ENCODE measurements at regions not wholly inside any gene's neighbourhood (a gene's known extent, or its start where the extent isn't known, plus 50 kb on each side); places are given as distances from the start of the nearest gene placed in this dataset.
"Not testable (repeated sequence)": the region's sequence is repeated elsewhere in the genome, so short reads cannot be mapped to it uniquely, and the experiment has no call there.

DNA sequence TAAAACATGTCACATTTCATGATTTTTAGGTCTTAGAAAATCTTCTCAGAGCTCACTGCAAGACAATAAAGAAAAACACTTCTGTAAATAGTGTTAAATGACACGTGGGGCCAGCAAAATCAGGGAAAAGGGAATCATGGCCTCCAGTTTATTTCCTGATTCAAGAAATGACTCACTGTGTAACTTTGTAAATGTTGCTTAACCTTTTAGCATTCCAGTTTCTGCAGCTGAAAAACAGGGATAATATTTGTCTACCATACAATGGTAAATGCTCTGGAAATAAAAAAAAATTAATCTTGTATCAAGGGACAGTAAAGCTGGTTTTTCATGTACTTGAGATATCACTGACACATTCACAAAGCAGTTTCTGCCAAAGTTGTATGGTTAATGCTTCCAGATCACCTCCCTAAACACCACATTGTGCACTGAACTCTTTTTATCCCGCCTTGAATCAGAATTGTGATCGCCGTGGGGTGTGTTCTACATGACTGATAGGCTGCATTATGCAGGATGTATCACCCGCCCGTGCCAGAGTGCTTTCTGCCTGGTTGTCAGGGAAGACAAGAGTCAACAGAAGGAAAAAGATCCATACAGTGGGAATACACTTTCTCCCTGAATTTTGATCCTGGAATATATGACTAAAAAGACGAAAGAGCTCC lies 238.8 kb downstream of the IKZF2 start:
- DNase-seq: no peak

- no peak for DNase-seq
Measured at GRCh38 chr2:212911011-212911410, 240.4 kb downstream of the IKZF2 start.

- DNase-seq: no peak
Measured at GRCh38 chr2:212908682-212909435, 242.6 kb downstream of the IKZF2 start.

- no peak for DNase-seq
Measured at GRCh38 chr2:212908031-212908430, 243.4 kb downstream of the IKZF2 start.

- DNase-seq: no peak
Measured at GRCh38 chr2:212906620-212907019, 244.8 kb downstream of the IKZF2 start.

DNA sequence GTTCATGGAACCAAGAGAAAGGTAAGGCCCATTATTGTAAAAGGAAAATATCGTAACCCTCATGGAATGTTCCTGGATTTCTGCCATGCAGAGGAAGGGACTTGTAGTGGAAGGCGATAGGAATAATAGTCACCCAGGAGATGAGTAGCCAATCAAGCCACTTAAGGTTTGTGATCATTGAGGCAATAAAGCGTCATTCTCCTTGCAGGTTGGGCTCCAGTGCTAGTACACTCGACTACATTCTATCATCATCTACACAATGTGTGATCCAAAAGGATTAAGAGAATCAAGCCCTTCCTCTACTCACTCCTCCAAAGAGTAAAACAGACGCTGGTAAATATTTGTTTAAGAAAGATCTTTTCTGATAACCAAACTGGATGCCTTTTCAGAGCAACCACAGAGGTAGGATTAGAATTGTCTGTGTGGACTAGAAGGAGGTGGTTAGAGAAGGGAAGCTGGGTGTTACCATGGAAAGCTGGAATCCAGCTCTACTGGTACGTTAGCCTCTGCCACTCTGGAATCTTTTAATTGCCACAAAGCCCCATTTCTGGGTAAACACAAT lies 245.7 kb downstream of the IKZF2 start:
- DNase-seq: no peak

DNA sequence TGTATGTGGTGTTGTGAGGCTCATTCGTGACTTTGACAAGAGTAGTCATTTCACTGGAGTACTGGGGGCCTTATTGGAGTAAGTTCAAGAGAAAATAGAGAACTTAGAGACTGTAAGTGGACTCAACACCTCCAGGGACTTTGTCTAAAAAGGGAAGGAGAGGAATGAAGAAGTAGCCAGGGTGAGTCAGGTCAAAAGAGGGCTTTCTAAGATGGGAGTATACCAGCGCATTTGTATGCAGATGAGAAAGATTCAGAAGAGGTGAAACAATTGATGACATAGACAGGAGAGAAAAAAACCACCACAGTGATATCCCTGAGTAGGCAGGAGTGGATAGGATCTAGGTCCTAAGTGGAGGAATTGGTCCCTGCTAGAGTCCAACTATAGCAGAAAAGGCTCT lies 246.8 kb downstream of the IKZF2 start:
- no peak for DNase-seq

DNA sequence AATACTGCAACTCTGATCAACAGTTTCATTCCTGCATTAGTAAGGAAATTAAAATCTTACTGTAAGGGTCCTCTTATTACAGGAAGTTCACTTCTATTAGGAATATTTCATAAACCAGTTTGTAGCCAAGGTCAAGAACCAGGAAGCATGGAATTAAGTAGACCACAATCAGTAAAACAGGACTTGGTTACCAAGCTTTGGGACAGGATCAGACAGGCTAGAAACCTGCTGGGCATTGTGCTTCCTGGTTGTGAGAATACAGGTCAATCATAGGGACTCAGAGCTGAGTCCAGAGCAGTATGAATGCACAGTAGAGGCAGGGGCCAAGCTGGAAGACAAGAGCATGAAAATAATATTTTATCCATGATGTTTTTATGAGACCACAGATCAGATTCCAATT lies 248.0 kb downstream of the IKZF2 start:
- DNase-seq: no peak

DNA sequence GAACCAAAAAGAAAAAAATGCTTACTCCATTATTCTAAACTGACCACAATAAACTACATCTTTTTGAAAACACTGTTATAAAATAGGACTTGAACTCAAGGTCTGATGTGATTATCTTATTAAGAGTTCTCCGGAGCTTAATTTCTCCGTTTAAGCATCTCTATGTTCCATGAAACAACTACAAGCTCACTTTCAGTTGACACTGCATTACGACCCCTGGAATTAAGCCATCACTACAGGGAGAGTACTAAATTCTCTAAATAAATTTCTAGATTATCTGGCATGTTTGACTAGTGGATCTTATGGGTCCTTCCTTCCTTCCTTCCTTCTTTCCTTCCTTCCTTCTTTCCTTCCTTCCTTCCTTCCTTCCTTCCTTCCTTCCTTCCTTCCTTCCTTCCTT lies 249.0 kb downstream of the IKZF2 start:
- no peak for DNase-seq

- DNase-seq: no peak
Measured at GRCh38 chr2:212901604-212902275, 249.7 kb downstream of the IKZF2 start.

DNA sequence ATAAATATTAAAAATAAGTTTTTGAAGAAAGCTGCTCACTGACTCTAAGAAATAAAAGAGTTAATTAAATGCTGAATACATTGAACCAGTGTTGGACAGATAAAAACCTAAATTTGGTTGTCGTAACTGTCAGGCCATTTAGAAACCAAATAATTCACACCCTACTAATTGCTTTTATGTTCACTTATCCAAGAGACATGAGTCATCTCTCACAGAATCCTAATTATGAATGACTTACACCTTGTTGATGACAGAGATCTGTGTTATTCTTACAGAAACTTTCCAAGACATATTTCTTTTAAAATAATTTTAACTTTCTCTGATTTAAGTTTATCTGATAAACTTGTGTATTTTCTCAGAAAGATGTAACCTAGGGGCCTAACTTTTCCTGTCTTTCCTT lies 250.7 kb downstream of the IKZF2 start:
- no peak for DNase-seq

DNA sequence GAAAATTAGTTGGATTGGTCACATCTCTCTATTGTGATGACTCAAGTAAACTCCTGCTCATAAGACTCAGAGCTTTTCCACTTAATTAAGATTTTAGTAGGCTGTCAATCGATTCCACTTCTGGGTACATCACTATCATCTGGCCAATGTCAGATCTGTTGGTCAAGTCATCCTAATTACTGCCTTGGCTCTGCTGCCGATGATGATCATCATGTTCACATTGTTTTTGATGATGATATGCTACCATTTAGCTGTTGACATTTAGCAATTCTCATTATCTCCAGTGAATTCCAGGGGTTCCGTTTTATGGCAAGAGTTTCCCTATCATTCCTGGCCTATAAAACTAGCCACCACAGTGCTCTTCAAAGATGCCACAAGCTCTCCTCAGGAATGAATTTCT lies 253.4 kb downstream of the IKZF2 start:
- no peak for DNase-seq

DNA sequence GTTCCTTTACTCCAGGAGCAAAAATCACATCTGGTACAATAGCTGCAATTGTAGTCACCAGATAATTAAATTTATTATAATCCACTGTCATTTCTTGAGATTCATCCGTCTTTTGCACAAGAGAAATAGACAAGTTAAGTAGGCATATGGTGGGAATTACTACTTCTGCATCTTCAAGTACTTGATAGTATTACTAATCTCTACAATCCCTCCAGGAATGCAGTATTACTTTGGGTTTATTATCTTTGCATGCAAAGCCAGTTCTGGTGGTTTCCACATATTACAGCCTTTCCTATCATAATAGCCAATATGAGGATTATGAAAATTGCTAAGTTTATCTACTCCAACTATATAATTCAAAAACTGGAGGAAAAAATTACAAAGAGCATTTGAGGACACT lies 254.1 kb downstream of the IKZF2 start:
- no peak for DNase-seq

- DNase-seq: no peak
Measured at GRCh38 chr2:212894026-212894425, 257.4 kb downstream of the IKZF2 start.

DNA sequence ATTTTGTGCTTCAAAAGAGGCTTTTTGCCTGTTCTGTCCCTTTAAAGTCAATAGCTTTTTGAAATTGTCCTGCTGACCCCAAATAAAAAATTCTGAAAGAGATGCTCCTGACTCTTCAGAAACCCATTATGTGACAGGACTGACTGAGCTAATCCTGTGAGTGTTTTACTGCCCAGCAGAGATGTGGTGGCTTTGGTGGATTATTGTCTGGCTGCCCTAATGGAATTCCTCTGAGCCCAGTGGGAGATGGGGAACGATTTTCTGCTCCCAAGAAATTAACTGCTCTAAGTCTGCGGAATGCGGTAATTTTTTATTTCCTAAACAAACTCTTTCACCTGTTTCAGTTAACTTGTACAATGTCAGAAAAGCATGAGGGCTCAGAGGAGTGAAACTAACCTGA lies 258.2 kb downstream of the IKZF2 start:
- no peak for DNase-seq

DNA sequence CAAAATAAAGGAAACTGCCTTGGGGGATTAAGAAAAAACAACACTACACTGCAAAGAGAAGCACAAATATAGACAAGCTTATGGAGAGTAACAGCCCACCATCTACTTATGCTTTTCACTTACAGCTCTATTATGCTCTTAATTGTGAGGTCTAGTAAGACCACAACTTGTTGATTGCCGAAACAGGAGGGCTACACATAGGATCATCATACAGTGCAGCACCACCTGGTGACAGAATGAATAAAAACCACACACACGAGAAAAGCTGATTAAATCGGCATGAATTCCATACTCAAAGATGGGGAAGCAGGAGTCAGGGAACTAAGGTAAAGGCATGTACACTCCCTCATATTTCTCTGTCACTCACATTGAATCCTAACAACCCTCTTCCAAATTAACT lies 259.2 kb downstream of the IKZF2 start:
- DNase-seq: no peak

DNA sequence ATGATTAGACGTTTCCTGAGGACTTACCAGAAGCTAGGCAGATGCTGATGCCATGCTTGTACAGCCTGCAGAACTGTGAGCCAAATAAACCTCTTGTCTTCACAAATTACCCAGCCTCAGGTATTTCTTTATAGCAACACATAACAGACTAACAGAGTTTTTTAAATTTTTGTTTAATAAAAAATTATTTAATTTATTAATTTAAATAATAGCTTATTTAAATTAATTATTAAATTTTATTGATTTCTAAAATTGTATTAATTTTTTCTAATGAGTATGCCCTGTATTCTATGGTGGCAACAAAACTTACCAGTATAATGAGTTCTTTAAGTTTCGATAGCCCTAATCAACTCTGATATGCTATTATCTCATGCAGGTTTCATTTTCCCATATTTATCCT lies 259.8 kb downstream of the IKZF2 start:
- no peak for DNase-seq

DNA sequence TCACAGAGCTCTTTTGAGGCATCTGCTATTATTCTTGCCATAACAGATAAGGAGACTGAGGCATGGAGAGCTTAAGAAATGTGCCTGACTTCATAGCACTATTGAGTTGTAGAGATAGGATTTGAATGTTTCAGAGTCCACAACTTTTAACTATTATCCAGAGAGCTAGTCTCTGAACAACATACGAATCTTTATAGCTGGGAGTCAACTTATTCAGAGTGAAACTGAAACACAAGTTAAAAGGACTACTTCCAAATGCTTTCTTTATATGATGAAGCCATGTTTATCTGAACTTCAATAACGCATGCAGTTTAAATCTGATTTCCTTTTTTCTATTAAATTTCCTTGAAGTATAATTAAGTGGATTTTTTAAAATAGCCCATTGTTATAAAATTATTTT lies 268.8 kb downstream of the IKZF2 start:
- DNase-seq: no peak

DNA sequence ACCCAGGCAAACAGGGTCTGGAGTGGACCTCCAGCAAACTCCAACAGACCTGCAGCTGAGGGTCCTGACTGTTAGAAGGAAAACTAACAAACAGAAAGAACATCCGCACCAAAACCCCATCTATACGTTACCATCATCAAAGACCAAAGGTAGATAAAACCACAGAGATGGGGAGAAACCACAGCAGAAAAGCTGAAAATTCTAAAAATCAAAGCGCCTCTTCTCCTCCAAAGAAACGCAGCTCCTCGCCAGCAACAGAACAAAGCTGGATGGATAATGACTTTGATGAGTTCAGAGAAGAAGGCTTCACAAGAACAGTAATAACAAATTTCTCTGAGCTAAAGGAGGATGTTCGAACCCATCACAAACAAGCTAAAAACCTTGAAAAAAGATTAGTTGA lies 274.9 kb downstream of the IKZF2 start:
- DNase-seq: not testable (repeated sequence)

GRCh38 chr2:212875950-212876349 lies 275.5 kb downstream of the IKZF2 start:
- not testable (repeated sequence) for DNase-seq

DNA sequence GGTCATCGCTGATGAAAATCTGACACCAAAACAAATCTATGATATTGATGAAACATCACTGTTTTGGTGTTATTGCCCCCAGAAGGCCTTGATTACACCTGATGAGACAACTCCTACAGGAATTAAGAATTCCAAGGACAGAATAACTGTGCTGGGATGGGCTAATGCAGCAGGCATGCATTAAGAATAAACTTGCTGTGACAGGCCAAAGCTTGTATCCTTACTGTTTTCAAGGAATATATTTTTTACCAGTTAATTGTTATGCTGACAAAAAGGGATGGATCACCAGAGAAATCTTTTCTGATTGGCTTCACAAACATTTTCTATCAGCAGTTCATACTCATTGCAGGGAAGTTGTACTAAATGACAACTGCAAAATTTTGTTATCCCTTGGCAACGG lies 278.2 kb downstream of the IKZF2 start:
- no peak for DNase-seq

DNA sequence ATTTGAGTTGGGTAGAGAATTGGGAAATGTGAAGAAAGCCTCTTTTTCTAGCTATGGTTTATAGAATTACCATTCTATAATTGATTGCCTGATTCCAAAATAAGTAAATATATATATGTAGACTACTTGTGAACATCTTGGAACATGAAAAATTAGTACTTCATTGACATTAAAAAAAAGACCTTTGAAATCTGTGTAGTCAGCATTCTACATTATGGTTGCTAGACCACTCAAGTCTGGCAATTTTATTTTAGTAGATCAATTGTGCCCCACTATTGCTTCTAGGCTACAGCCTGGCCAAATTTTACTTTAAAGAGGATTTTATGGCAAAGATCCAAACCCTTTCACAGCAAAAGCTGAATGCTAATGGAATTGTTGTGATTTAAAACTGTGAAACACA lies 279.8 kb downstream of the IKZF2 start:
- no peak for DNase-seq

GRCh38 chr2:212864186-212864585 lies 287.2 kb downstream of the IKZF2 start:
- no peak for DNase-seq

DNA sequence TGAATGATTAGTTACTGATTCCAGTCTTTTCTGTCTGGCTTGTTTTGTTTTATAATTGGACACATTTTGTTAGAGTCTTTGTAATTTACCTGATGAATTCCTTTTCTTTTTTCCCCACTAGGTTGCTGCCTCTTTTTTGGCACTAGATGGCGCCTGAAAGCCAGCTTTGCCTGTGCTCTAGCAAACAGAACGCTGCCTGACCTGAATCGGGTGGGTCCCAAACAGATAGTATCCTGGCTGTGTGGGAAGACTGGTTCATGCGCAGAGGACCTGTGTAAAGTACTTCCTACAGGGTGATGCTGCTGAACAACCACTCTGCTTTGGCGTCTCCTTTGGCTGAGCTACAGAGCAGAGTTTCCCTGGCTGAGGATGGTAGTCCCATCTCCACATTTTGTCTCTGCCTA lies 288.2 kb downstream of the IKZF2 start:
- peak; percentile 13 for DNase-seq
